ENCODE measurements at regions not wholly inside any gene's neighbourhood (a gene's known extent, or its start where the extent isn't known, plus 50 kb on each side); places are given as distances from the start of the nearest gene placed in this dataset.

- Mint-ChIP-seq H3K4me3 (ENCODE audit: low read depth) (no peak overlapping the region), H3K27ac (no peak overlapping the region), H3K27me3 (peaks cover 7% of the 10 kb centered on the region), H3K36me3 (ENCODE audit: insufficient read depth) (no peaks in the 10 kb centered on the region), H3K4me1 (ENCODE audit: low read depth) (no peaks in the 10 kb centered on the region), H3K9me3 (ENCODE audit: low read depth) (no peaks in the 10 kb centered on the region)
- TF ChIP-seq CTCF (IDR thresholded peaks at IDR 0.05; ENCODE audit: unreplicated experiment), result no peak
- DNase-seq (ENCODE audit: low spot score, unreplicated experiment), result no peak
Observed at GRCh38 chr20:40109136-40109535, 579.9 kb downstream of the MAFB start.

- H3K4me3 Mint-ChIP-seq (ENCODE audit: low read depth), result no peak overlapping the region
- H3K27me3 Mint-ChIP-seq, result peaks cover 6% of the 10 kb centered on the region
- no peaks in the 10 kb centered on the region for H3K4me1 Mint-ChIP-seq (ENCODE audit: low read depth)
- no peak overlapping the region for H3K27ac Mint-ChIP-seq
- H3K36me3 Mint-ChIP-seq (ENCODE audit: insufficient read depth), result no peaks in the 10 kb centered on the region
- no peak for TF ChIP-seq CTCF (IDR thresholded peaks at IDR 0.05; ENCODE audit: unreplicated experiment)
- H3K9me3 Mint-ChIP-seq (ENCODE audit: low read depth), result no peaks in the 10 kb centered on the region
- no peak for DNase-seq (ENCODE audit: low spot score, unreplicated experiment)
Observed at GRCh38 chr20:40108321-40108720, 580.7 kb downstream of the MAFB start.

GRCh38 chr20:40104959-40105358, 584.1 kb downstream of the MAFB start:
- TF ChIP-seq CTCF (IDR thresholded peaks at IDR 0.05; ENCODE audit: unreplicated experiment), result no peak
- H3K4me3 Mint-ChIP-seq (ENCODE audit: low read depth), result no peak overlapping the region
- H3K27me3 Mint-ChIP-seq, result peaks cover 7% of the 10 kb centered on the region
- H3K4me1 Mint-ChIP-seq (ENCODE audit: low read depth), result no peaks in the 10 kb centered on the region
- no peaks in the 10 kb centered on the region for H3K36me3 Mint-ChIP-seq (ENCODE audit: insufficient read depth)
- no peaks in the 10 kb centered on the region for H3K9me3 Mint-ChIP-seq (ENCODE audit: low read depth)
- no peak for DNase-seq (ENCODE audit: low spot score, unreplicated experiment)
- no peak overlapping the region for H3K27ac Mint-ChIP-seq

GRCh38 chr20:40103420-40103819, 585.6 kb downstream of the MAFB start:
- H3K9me3 Mint-ChIP-seq (ENCODE audit: low read depth), result no peaks in the 10 kb centered on the region
- no peaks in the 10 kb centered on the region for H3K4me1 Mint-ChIP-seq (ENCODE audit: low read depth)
- no peak for DNase-seq (ENCODE audit: low spot score, unreplicated experiment)
- H3K36me3 Mint-ChIP-seq (ENCODE audit: insufficient read depth), result no peaks in the 10 kb centered on the region
- H3K27me3 Mint-ChIP-seq, result peaks cover 7% of the 10 kb centered on the region
- TF ChIP-seq CTCF (IDR thresholded peaks at IDR 0.05; ENCODE audit: unreplicated experiment), result no peak
- H3K27ac Mint-ChIP-seq, result no peak overlapping the region
- no peak overlapping the region for H3K4me3 Mint-ChIP-seq (ENCODE audit: low read depth)

- H3K36me3 Mint-ChIP-seq (ENCODE audit: insufficient read depth), result no peaks in the 10 kb centered on the region
- no peaks in the 10 kb centered on the region for H3K9me3 Mint-ChIP-seq (ENCODE audit: low read depth)
- H3K27me3 Mint-ChIP-seq, result peaks cover 7% of the 10 kb centered on the region
- no peak for TF ChIP-seq CTCF (IDR thresholded peaks at IDR 0.05; ENCODE audit: unreplicated experiment)
- H3K27ac Mint-ChIP-seq, result no peak overlapping the region
- no peak for DNase-seq (ENCODE audit: low spot score, unreplicated experiment)
- H3K4me3 Mint-ChIP-seq (ENCODE audit: low read depth), result no peak overlapping the region
- H3K4me1 Mint-ChIP-seq (ENCODE audit: low read depth), result no peaks in the 10 kb centered on the region
Observed at GRCh38 chr20:40101560-40101959, 587.5 kb downstream of the MAFB start.

All from progenitor cell of endocrine pancreas (in vitro differentiated cells).